ENCODE measurements at regions not wholly inside any gene's neighbourhood (a gene's known extent, or its start where the extent isn't known, plus 50 kb on each side); places are given as distances from the start of the nearest gene placed in this dataset.

DNA sequence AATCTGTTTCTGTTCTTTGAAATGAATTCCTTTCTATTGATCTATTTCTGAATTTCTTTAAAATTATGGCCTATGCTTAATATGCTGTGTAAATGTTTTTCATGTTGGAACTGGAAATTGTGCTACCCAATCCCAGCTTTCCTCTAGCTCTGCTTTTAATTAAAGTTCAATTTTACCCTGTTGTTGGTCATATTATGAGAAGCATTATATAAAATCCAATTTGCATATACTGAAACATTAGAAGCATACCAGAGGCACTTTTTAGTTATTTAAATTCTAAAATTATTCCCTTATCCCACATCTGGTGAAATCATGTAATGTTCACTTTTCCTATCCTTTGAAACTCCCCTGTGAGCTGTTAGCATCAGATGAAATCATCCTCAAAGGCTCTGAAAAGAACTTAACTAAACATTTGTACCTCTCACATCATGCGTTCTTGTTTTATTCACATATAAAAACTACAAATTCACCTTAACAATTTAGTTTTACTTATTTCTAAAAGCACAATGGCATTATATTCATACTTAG is 160.6 kb upstream of the COL21A1 start:
- TF ChIP-seq Cebpa-rat (IDR thresholded peaks at IDR 0.05), result no peak
- peaks cover 7% of the 10 kb centered on the region; the same call in 1 of the 2 replicates for H3K4me1 ChIP-seq
- no peaks in the 10 kb centered on the region for H3K27me3 ChIP-seq
- H3K9me3 ChIP-seq, result no peaks in the 10 kb centered on the region
- H3K36me3 ChIP-seq, result no peaks in the 10 kb centered on the region
- H3K4me2 ChIP-seq, result no peak overlapping the region
- H3K27ac ChIP-seq, result no peak overlapping the region
- H3K9ac ChIP-seq, result no peak overlapping the region
- no peaks in the 10 kb centered on the region for H4K20me1 ChIP-seq
- H3K4me3 ChIP-seq, result no peak overlapping the region

DNA sequence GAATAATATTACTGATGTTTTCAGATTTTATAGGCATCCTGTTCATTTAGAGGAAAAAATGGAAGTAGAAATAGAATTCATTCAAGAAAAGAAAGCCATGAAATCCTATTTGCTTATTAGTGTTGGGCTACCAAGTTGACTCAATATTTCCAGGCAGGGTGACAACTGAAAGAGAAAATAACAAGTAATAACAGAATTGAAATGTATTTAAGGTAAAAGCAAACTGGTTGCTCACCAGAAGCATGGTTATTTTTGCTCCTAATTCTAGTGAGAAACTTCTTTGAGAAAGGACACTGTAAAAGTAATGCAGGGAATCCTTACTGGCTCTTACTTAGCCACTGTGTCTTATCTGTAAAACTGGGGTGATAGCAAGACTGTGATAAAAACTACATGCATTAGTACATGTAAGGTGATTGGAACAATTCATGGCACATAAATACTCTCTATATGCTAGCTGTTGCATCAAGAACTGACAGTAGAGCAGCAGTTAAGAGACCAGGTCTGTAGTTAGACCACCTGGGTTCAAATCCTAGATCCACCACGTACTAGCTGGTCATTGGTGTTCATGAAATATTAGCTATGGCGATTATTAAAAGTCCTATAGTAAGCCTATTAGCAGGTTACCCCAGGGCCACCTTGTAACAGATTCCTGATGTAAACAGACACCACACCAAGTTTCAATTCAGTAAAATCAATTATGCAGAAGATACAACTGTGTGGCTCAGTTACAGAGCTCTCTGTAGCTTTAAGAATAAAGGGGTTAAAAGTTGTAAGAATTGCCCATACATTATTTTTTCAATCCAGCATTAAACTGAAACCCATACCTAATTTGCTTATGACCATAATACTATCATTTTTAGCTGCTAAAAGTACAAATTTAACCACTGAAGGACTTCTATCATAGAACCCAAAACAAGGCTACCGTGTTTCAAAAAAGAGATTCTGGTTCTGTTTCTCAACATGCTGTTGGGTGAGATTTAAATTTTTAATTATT is 159.2 kb upstream of the COL21A1 start:
- H3K36me3 ChIP-seq, result no peaks in the 10 kb centered on the region
- TF ChIP-seq Cebpa-rat (IDR thresholded peaks at IDR 0.05), result no peak
- no peak overlapping the region for H3K9ac ChIP-seq
- peaks cover 1% of the 10 kb centered on the region; the same call in 1 of the 2 replicates for H3K4me1 ChIP-seq
- no peaks in the 10 kb centered on the region for H3K9me3 ChIP-seq
- no peak overlapping the region for H3K4me2 ChIP-seq
- H3K4me3 ChIP-seq, result no peak overlapping the region
- no peaks in the 10 kb centered on the region for H3K27me3 ChIP-seq
- H3K27ac ChIP-seq, result no peak overlapping the region
- H4K20me1 ChIP-seq, result no peaks in the 10 kb centered on the region

DNA sequence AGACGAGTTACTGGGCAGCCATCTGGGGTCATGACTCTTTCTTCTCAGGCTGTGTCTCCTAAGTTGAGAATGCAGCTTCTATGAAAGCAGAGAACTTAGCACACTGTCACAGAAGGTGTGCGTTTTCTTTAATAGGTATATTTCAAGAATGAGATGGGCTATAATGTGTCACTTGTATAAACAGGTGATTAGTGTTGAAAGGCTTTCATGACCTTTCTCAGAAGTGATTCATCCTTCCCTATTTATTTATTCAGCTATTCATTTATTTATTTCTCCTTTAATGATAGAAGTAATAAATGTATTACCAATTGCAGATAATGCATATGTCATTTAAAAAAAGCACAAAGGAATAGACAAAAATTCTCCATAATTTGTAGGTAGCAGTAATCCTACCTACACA is 157.2 kb upstream of the COL21A1 start:
- Histone ChIP-seq H3K4me2 (no peak overlapping the region), H3K36me3 (no peaks in the 10 kb centered on the region)

DNA sequence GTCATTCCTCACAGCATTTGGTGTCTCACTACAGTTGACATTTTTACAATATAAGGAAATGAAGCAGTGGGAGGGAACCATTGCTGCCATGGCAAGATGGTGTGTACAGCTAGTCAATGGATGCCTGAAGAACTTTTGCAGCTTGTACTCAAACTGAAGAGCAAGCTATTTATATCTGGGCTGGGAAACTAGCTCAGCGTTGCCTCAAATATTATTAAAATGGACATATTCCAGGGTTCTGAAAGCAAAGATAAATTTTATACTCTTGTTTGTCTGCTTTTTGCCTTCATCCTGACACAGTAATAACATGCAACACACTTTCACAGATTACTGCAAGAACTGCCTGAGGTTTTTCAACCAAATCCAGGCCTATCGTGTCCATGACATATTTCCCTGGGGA is 156.4 kb upstream of the COL21A1 start:
- no peaks in the 10 kb centered on the region for H3K27me3 ChIP-seq
- no peak overlapping the region for H3K27ac ChIP-seq
- H4K20me1 ChIP-seq, result no peaks in the 10 kb centered on the region
- H3K9ac ChIP-seq, result no peak overlapping the region
- H3K4me1 ChIP-seq, result no peaks in the 10 kb centered on the region
- no peaks in the 10 kb centered on the region for H3K9me3 ChIP-seq
- TF ChIP-seq Cebpa-rat (IDR thresholded peaks at IDR 0.05), result no peak
- H3K36me3 ChIP-seq, result no peaks in the 10 kb centered on the region
- no peak overlapping the region for H3K4me3 ChIP-seq
- H3K4me2 ChIP-seq, result no peak overlapping the region

More for the DNA sequence above, 157.2 kb upstream of the COL21A1 start:
- Histone ChIP-seq H3K9ac (no peak overlapping the region), H3K4me3 (no peak overlapping the region), H3K9me3 (no peaks in the 10 kb centered on the region), H3K27ac (no peak overlapping the region), H4K20me1 (no peaks in the 10 kb centered on the region), H3K4me1 (no peaks in the 10 kb centered on the region), H3K27me3 (no peaks in the 10 kb centered on the region)
- TF ChIP-seq Cebpa-rat (IDR thresholded peaks at IDR 0.05), result no peak

DNA sequence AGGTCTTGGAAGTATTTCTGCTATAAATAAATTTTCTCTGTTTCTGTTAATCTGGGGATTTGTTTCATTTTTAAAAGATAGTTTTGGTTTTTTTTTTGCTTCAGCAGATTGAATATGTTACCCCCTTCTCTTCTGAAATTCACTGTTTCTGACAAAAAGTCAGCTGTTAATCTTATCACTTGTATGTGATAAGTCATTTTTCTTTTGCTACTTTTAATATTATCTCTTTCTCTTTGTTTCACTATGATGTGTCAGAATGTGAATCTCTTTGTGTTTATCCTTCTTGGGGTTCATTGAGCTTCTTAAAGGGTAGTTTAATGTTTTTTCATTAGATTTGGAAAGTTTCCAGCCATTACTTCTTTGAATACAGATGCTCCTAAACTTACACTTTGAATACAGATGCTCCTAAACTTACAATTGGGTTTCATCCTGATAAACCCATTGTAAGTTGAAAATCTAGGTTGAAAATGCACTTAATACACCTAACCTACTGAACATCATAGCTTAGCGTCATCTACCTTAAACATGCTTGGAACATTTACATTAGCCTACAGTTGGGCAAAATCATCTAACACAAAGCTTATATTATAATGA is 154.2 kb upstream of the COL21A1 start:
- H3K4me2 ChIP-seq, result no peak overlapping the region

DNA sequence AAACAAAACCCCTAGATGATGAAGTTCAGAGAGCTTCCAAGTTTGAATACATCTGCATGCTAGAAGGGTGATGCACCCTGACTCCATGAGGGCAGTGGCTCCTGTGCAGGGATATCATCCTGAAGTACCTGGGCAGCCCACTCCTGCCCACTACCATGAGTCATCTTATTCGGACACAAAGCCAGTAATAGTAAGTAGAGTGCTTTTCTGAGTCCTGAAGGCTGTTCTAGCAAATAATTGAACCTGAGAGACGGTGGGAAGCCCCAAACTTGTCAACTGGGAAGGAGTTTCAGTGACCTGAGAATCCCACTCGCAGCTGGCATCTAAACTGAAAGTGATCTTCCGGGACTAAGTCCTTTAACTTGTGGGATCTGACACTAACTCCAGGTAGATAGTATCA is 152.9 kb upstream of the COL21A1 start:
- H3K27me3 ChIP-seq, result no peaks in the 10 kb centered on the region
- TF ChIP-seq Cebpa-rat (IDR thresholded peaks at IDR 0.05), result no peak
- no peak overlapping the region for H3K27ac ChIP-seq
- H3K4me3 ChIP-seq, result no peak overlapping the region
- no peaks in the 10 kb centered on the region for H4K20me1 ChIP-seq
- no peak overlapping the region for H3K9ac ChIP-seq
- H3K4me2 ChIP-seq, result no peak overlapping the region
- no peaks in the 10 kb centered on the region for H3K36me3 ChIP-seq
- H3K9me3 ChIP-seq, result no peaks in the 10 kb centered on the region
- no peaks in the 10 kb centered on the region for H3K4me1 ChIP-seq

More for the DNA sequence above, 154.2 kb upstream of the COL21A1 start:
- Histone ChIP-seq H3K27me3 (no peaks in the 10 kb centered on the region), H3K9ac (no peak overlapping the region), H4K20me1 (no peaks in the 10 kb centered on the region), H3K27ac (no peak overlapping the region), H3K36me3 (no peaks in the 10 kb centered on the region), H3K9me3 (no peaks in the 10 kb centered on the region), H3K4me1 (no peaks in the 10 kb centered on the region), H3K4me3 (no peak overlapping the region)
- TF ChIP-seq Cebpa-rat (IDR thresholded peaks at IDR 0.05), result no peak

DNA sequence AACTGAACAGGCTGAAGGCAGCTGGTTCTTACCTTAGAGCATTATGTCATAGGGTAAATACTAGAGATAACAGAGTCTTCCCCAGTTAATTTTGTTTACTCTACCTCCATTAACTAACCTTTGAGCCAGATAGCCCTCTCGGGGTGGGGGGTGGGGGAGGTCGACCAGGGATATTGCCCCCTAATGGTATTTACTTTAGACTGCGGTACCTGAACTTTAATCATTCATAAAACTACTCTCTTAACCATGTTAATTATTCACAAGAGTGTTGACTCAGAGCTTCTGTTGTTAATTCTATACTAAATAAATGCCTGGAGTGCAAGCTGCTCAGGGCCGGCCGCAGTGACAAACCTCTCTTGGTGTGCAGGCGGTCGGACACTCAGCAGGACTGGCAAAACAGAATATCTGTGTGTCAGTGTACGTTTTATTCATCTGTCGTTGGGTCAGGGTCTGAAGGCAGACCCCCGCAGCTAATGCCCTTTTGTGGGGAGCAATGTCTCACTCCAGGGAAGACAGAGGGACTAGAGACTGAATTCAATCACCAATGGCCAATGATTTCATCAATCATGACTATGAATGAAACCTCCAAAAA is 152.4 kb upstream of the COL21A1 start:
- H3K4me3 ChIP-seq, result no peak overlapping the region
- no peaks in the 10 kb centered on the region for H3K27me3 ChIP-seq
- H3K27ac ChIP-seq, result no peak overlapping the region
- no peak overlapping the region for H3K4me2 ChIP-seq
- H4K20me1 ChIP-seq, result no peaks in the 10 kb centered on the region
- no peaks in the 10 kb centered on the region for H3K4me1 ChIP-seq
- no peak for TF ChIP-seq Cebpa-rat (IDR thresholded peaks at IDR 0.05)
- H3K9ac ChIP-seq, result no peak overlapping the region
- H3K9me3 ChIP-seq, result no peaks in the 10 kb centered on the region
- no peaks in the 10 kb centered on the region for H3K36me3 ChIP-seq

DNA sequence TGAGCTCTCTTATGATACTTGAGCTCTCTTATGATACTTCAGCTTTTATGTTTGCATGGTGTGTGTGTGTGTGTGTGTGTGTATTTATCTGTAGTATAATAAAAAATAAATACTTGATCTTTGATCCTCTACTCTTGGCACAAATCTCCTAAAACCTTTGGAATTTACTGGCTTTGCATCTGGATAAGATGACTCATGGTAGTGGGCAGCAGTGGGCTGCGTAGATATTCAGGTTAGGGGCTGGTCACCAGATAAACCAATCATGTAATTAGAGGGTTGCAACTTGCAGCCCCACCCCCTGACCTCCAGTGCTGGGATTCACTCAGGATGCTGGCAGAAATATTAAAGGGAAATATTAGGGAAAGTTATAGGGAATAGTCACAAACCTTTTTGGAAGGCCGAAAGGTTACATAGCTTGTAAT is 151.9 kb upstream of the COL21A1 start:
- Histone ChIP-seq H3K9ac (no peak overlapping the region), H3K4me1 (peaks cover under 1% of the 10 kb centered on the region; the same call in 1 of the 2 replicates), H3K9me3 (no peaks in the 10 kb centered on the region), H3K36me3 (no peaks in the 10 kb centered on the region), H4K20me1 (no peaks in the 10 kb centered on the region), H3K27ac (no peak overlapping the region), H3K27me3 (no peaks in the 10 kb centered on the region), H3K4me2 (no peak overlapping the region), H3K4me3 (no peak overlapping the region)
- no peak for TF ChIP-seq Cebpa-rat (IDR thresholded peaks at IDR 0.05)

DNA sequence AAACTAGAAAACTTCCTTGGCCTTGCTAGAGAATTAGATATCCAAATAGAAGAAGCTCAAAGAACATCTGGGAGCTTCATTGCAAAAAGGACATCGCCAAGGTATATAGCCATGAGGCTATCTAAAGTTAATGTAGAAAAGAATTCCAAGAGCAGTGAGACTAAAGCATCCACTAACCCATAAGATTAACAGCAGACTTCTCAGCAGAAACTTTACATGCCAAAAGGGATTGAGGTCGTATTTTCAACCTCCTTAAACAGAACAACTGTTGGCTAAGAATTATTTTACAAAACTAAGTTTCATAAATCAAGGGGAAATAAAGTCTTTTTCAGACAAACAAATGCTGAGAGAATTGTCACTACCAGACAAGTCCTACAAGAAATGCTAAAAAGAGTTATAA is 149.1 kb upstream of the COL21A1 start:
- Histone ChIP-seq H3K4me3 (no peak overlapping the region), H3K27me3 (no peaks in the 10 kb centered on the region), H3K27ac (no peak overlapping the region), H3K4me1 (peaks cover 10% of the 10 kb centered on the region), H3K9me3 (no peaks in the 10 kb centered on the region), H3K36me3 (no peaks in the 10 kb centered on the region), H3K9ac (no peak overlapping the region), H3K4me2 (no peak overlapping the region), H4K20me1 (no peaks in the 10 kb centered on the region)
- TF ChIP-seq Cebpa-rat (IDR thresholded peaks at IDR 0.05), result no peak

Data from BLaER1 (cell line).